Sigmoid colon (tissue), 4 donors: ENCODE measurements at regions not wholly inside any gene's neighbourhood (a gene's known extent, or its start where the extent isn't known, plus 50 kb on each side); places are given as distances from the start of the nearest gene placed in this dataset.

Experiments
- EP300 ChIP-seq, 4 donors: sonication (generic); formaldehyde crosslinking; IDR thresholded peaks; one replicate each; pipeline ENCODE4 v1.6.1; 2017; ENCODE audit warnings: antibody characterized with exemption in 4 of 4
- POLR2A ChIP-seq, 2 donors: fragments of 450-650 bp; IDR thresholded peaks; one replicate each; pipeline ENCODE4 v1.6.1; 2016; ENCODE audit warnings: antibody characterized with exemption in 2 of 2, mild to moderate bottlenecking in 2 of 2, moderate library complexity in 2 of 2
- POLR2AphosphoS5 ChIP-seq, 4 donors: sonication (generic); formaldehyde crosslinking; IDR thresholded peaks; one replicate each; pipeline ENCODE4 v1.6.1; 2017; ENCODE audit warnings: antibody characterized with exemption in 4 of 4
- TF ChIP-seq, protein P1 (sequence below), 4 experiments: fragments of 450-650 bp in 3 of 4; fragments of 200-600 bp in 1 of 4; IDR thresholded peaks; one replicate each; pipeline ENCODE4 v1.5.1; 2016 to 2019; ENCODE audit warnings: antibody characterized with exemption in 4 of 4, mild to moderate bottlenecking in 3 of 4, moderate library complexity in 2 of 4

- TF ChIP-seq, protein P1, sequence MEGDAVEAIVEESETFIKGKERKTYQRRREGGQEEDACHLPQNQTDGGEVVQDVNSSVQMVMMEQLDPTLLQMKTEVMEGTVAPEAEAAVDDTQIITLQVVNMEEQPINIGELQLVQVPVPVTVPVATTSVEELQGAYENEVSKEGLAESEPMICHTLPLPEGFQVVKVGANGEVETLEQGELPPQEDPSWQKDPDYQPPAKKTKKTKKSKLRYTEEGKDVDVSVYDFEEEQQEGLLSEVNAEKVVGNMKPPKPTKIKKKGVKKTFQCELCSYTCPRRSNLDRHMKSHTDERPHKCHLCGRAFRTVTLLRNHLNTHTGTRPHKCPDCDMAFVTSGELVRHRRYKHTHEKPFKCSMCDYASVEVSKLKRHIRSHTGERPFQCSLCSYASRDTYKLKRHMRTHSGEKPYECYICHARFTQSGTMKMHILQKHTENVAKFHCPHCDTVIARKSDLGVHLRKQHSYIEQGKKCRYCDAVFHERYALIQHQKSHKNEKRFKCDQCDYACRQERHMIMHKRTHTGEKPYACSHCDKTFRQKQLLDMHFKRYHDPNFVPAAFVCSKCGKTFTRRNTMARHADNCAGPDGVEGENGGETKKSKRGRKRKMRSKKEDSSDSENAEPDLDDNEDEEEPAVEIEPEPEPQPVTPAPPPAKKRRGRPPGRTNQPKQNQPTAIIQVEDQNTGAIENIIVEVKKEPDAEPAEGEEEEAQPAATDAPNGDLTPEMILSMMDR (IDR thresholded peaks at IDR 0.05): peak; percentile 37 to 75 (median 69)
- no peak for TF ChIP-seq POLR2AphosphoS5 (IDR thresholded peaks at IDR 0.05)
- TF ChIP-seq EP300 (IDR thresholded peaks at IDR 0.05): no peak
- TF ChIP-seq POLR2A (IDR thresholded peaks at IDR 0.05): no peak
Measured at GRCh38 chr16:85416228-85417109, 196.7 kb upstream of the GSE1 start.
